Activated T-cell treated with anti-CD3 and anti-CD28 coated beads, Interleukin-2, amount 50 U/mL, for 24 hours (primary cell): ENCODE measurements at regions not wholly inside any gene's neighbourhood (a gene's known extent, or its start where the extent isn't known, plus 50 kb on each side); places are given as distances from the start of the nearest gene placed in this dataset.

Source experiments
- DNase-seq: peaks from one replicate; pipeline ENCODE4 v3.0.0-alpha.2; 2020
- H3K27ac Mint-ChIP-seq: 2 replicates; pipeline ENCODE4 v1.8.0; 2020; ENCODE audit warnings: mild to moderate bottlenecking, mixed read lengths
- H3K27me3 Mint-ChIP-seq: 2 replicates; pipeline ENCODE4 v1.8.0; 2020; ENCODE audit warnings: mixed read lengths
- H3K36me3 Mint-ChIP-seq: 2 replicates; pipeline ENCODE4 v1.8.0; 2020; ENCODE audit warnings: low read depth, mixed read lengths
- H3K4me1 Mint-ChIP-seq: 2 replicates; pipeline ENCODE4 v1.8.0; 2020; ENCODE audit warnings: low read depth, mixed read lengths
- H3K4me3 Mint-ChIP-seq: 2 replicates; pipeline ENCODE4 v1.8.0; 2020; ENCODE audit warnings: mild to moderate bottlenecking, moderate library complexity, mixed read lengths
- H3K9me3 Mint-ChIP-seq: 2 replicates; pipeline ENCODE4 v1.8.0; 2020; ENCODE audit warnings: mixed read lengths

DNA sequence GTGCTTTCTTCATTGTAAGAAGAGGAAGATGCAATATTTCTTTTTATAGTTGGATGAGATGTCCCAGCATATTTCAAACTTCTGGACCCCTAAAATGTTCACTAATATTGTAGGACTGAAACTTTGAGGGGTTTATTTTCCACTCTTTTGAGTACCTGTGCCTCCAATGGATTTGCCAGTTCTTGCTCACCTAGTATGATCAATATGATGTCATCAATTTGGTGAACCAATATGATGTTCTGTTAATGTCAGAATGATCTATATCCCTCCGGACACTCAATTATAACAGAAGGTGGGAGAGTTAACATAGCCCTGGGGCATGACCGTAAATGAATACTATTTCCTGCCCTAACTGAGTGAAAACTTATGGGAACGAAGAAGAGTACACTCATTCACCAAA is 178.3 kb downstream of the CBLN1 start:
- Mint-ChIP-seq H3K27me3 (no peaks in the 10 kb centered on the region), H3K9me3 (peaks cover 9% of the 10 kb centered on the region), H3K36me3 (no peaks in the 10 kb centered on the region), H3K4me3 (no peak overlapping the region), H3K4me1 (no peaks in the 10 kb centered on the region), H3K27ac (no peak overlapping the region)
- DNase-seq: no peak

DNA sequence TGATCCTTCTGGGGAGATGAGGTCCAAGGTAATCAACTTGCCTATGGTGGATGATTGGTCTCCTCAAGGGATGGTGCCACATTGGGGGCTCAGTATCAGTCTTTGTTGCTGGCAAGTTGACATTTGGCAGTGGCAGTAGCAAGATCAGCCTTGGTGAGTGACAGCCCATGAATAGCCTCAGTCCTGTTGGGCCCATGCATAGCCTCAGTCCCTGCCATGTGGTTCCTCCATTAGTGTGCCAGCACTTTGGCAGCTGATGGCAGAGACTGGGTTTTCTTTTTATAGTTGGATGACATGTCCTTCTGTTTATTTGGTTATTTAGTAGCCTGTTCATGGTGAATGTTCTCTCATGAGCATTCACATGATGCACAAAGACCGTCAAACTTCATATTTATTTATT is 179.6 kb downstream of the CBLN1 start:
- Mint-ChIP-seq H3K27ac (no peak overlapping the region), H3K4me1 (no peaks in the 10 kb centered on the region), H3K9me3 (peaks cover 6% of the 10 kb centered on the region), H3K4me3 (no peak overlapping the region), H3K36me3 (no peaks in the 10 kb centered on the region), H3K27me3 (no peaks in the 10 kb centered on the region)
- no peak for DNase-seq

- Mint-ChIP-seq H3K4me3 (no peak overlapping the region), H3K9me3 (peaks cover 6% of the 10 kb centered on the region), H3K27me3 (no peaks in the 10 kb centered on the region), H3K36me3 (no peaks in the 10 kb centered on the region), H3K27ac (no peak overlapping the region), H3K4me1 (no peaks in the 10 kb centered on the region)
- no peak for DNase-seq
These were observed 181.3 kb downstream of the CBLN1 start for GRCh38 chr16:49100366-49100765.

DNA sequence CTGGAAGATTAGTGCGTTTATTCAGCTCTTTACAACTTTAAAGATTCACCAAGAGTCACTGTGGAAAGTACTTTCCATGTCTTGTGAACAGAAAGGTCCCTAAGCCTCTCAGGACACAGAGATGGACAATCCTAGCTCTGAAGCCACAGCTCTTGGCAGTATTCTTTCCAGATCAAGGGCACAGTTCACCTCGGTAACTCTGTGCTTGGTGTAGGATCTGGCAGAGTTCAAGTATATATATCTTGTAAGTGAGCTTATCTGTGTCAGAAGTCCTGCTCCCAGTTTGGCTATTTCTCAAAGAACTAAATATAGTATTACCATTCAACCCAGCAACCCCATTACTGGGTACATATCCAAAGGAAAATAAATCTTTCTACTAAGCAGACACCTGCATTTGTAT is 183.7 kb downstream of the CBLN1 start:
- Mint-ChIP-seq H3K4me3 (no peak overlapping the region), H3K36me3 (no peaks in the 10 kb centered on the region), H3K27ac (no peak overlapping the region), H3K9me3 (peaks cover 3% of the 10 kb centered on the region), H3K4me1 (no peaks in the 10 kb centered on the region), H3K27me3 (no peaks in the 10 kb centered on the region)
- DNase-seq: no peak

GRCh38 chr16:49096176-49096945 is 185.3 kb downstream of the CBLN1 start:
- peaks cover 3% of the 10 kb centered on the region for H3K9me3 Mint-ChIP-seq
- no peak overlapping the region for H3K4me3 Mint-ChIP-seq
- no peaks in the 10 kb centered on the region for H3K4me1 Mint-ChIP-seq
- DNase-seq: no peak
- H3K27me3 Mint-ChIP-seq: no peaks in the 10 kb centered on the region
- H3K27ac Mint-ChIP-seq: no peak overlapping the region
- H3K36me3 Mint-ChIP-seq: no peaks in the 10 kb centered on the region

DNA sequence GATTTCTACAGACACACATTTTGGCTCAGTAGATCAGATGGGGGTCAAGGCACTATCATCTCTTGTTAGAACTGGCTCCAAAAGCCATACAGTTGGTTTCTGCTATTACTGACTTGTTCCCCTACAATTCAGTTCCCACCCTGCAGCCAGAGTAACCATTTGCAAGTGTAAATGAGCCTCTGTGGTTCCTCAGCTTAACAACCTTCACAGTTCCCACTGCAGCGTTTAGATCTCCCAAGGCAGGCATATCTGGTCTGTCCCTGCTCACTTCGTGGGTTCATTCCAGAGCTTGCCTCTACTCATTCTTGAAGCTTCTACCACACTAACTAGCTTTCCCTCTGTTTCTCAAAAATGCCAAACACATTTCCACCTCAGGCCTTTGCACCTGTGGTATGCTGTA is 186.1 kb downstream of the CBLN1 start:
- H3K4me1 Mint-ChIP-seq: no peaks in the 10 kb centered on the region
- H3K27ac Mint-ChIP-seq: no peak overlapping the region
- H3K27me3 Mint-ChIP-seq: no peaks in the 10 kb centered on the region
- no peaks in the 10 kb centered on the region for H3K36me3 Mint-ChIP-seq
- H3K9me3 Mint-ChIP-seq: peaks cover 3% of the 10 kb centered on the region
- DNase-seq: no peak
- H3K4me3 Mint-ChIP-seq: no peak overlapping the region

DNA sequence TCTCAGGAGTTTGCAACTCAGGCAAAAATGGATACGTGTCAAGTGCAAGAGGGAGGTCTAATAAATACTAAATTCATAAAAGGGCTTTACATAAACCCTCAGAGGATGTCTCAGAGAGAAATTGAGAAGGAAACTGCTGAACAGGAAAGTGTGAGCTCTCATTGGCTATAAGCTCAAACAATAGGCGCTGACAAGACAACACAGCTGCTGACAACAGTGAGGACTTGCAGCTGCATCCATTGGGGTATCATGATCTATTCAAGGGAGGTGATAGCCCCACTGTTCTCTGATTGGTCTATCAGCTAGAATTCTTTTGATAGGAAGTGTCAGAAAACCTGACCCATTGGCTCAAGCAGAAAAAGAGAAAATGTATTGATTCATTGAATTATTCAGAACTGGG is 187.2 kb downstream of the CBLN1 start:
- H3K4me1 Mint-ChIP-seq: no peaks in the 10 kb centered on the region
- no peaks in the 10 kb centered on the region for H3K36me3 Mint-ChIP-seq
- no peak overlapping the region for H3K4me3 Mint-ChIP-seq
- H3K27ac Mint-ChIP-seq: no peak overlapping the region
- H3K9me3 Mint-ChIP-seq: peaks cover under 1% of the 10 kb centered on the region
- H3K27me3 Mint-ChIP-seq: no peaks in the 10 kb centered on the region
- DNase-seq: no peak

- Mint-ChIP-seq H3K36me3 (no peaks in the 10 kb centered on the region), H3K4me1 (no peaks in the 10 kb centered on the region), H3K9me3 (no peaks in the 10 kb centered on the region), H3K27ac (no peak overlapping the region), H3K4me3 (no peak overlapping the region), H3K27me3 (no peaks in the 10 kb centered on the region)
- no peak for DNase-seq
These were observed 187.7 kb downstream of the CBLN1 start for GRCh38 chr16:49093939-49094338.

GRCh38 chr16:49092704-49093103 is 188.9 kb downstream of the CBLN1 start:
- Mint-ChIP-seq H3K27ac (no peak overlapping the region), H3K9me3 (no peaks in the 10 kb centered on the region), H3K4me3 (no peak overlapping the region), H3K4me1 (no peaks in the 10 kb centered on the region), H3K27me3 (no peaks in the 10 kb centered on the region), H3K36me3 (no peaks in the 10 kb centered on the region)
- no peak for DNase-seq

DNA sequence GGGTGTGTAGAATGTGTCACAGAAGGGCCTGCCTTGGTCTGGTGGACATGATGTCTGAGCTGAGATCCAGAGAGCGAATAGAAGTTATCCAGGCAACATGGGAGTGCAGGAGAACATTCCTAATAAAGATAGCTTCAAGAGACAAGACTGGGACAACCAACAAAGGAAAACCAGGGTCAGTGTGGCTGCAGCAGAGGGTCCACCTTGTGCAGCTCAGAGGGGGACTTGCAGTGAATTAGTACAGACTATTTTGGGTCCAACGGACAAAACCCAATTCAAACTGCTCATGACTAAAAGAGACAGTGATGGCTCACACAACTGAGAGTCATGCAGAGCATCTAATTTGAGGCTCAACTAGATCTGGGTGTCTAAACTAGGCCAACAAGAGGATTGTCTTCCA is 192.1 kb downstream of the CBLN1 start:
- Mint-ChIP-seq H3K27ac (no peak overlapping the region), H3K27me3 (no peaks in the 10 kb centered on the region), H3K36me3 (no peaks in the 10 kb centered on the region), H3K9me3 (peaks cover 13% of the 10 kb centered on the region), H3K4me1 (no peaks in the 10 kb centered on the region), H3K4me3 (no peak overlapping the region)
- no peak for DNase-seq

GRCh38 chr16:49089039-49089438 is 192.6 kb downstream of the CBLN1 start:
- H3K4me3 Mint-ChIP-seq: no peak overlapping the region
- no peak overlapping the region for H3K27ac Mint-ChIP-seq
- H3K9me3 Mint-ChIP-seq: peaks cover 15% of the 10 kb centered on the region
- DNase-seq: no peak
- no peaks in the 10 kb centered on the region for H3K27me3 Mint-ChIP-seq
- H3K36me3 Mint-ChIP-seq: no peaks in the 10 kb centered on the region
- no peaks in the 10 kb centered on the region for H3K4me1 Mint-ChIP-seq

DNA sequence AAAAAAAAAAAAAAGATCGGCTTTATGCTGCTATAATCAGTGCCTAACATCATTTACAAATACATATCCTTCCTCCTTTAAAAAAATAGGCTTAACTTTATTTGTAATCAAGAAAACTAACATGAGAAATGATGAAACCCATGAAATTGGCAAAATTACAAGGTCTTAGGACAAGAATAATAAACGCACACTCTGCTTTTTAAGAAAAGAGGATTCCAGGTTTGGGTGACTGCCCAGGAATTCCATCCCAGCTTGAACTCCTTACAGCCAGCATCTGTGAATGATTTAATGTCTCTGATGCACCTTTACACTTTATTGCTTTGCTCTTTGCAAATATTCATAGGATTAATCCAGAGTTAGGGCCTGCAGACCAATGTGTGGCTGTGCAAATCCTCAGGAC is 196.0 kb downstream of the CBLN1 start:
- H3K36me3 Mint-ChIP-seq: no peaks in the 10 kb centered on the region
- H3K4me3 Mint-ChIP-seq: no peak overlapping the region
- H3K4me1 Mint-ChIP-seq: no peaks in the 10 kb centered on the region
- no peaks in the 10 kb centered on the region for H3K27me3 Mint-ChIP-seq
- DNase-seq: no peak
- H3K27ac Mint-ChIP-seq: no peak overlapping the region
- peaks cover 20% of the 10 kb centered on the region for H3K9me3 Mint-ChIP-seq

DNA sequence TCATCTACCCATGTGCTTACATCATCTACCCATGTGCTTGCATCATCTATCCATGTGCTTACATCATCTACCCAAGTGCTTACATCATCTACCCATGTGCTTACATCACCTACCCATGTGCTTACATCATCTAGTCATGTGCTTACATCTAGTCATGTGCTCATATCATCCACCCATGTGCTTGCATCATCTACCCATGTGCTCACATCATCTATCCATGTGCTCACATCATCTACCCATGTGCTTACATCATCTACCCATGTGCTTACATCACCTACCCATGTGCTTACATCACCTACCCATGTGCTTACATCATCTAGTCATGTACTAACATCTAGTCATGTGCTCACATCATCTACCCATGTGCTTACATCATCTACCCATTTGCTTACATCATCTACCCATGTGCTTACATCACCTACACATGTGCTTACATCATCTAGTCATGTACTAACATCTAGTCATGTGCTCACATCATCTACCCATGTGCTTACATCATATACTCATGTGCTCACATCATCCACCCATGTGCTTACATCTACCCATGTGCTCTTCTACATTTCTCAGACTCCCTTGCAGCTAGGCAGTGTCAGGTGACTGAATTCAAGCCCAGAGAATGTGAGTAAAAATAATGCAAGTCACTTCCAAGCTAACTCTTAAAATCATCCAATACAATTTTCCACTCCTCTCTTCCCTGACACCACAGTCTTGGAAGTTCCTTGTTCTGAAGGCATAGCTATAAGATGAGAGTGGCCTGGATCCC is 196.8 kb downstream of the CBLN1 start:
- Mint-ChIP-seq H3K4me3 (no peak overlapping the region), H3K27me3 (no peaks in the 10 kb centered on the region), H3K9me3 (peaks cover 20% of the 10 kb centered on the region), H3K36me3 (no peaks in the 10 kb centered on the region), H3K4me1 (no peaks in the 10 kb centered on the region), H3K27ac (no peak overlapping the region)
- DNase-seq: no peak

GRCh38 chr16:49081554-49081953 is 200.1 kb downstream of the CBLN1 start:
- peaks cover 23% of the 10 kb centered on the region for H3K9me3 Mint-ChIP-seq

DNA sequence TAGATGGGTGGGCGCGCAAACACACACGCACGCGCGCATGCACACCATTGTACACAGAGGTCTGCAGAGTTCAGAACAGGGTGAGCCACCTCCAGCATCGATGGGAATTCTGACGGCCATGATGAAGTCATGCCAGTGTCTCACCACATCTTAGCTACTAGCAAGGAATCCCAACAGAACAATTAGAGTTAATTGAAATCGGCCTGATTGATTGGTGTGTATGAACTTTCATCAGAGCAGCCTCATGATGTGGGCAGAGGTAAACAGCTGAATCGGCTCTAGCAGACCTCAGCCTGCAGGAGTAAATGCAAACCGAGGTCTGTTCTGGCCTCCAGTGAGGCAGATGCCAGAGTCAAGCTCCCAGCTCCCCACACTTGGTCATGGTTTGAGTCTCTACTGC is 200.6 kb downstream of the CBLN1 start:
- no peaks in the 10 kb centered on the region for H3K36me3 Mint-ChIP-seq

More at GRCh38 chr16:49081554-49081953, 200.1 kb downstream of the CBLN1 start:
- H3K27ac Mint-ChIP-seq: no peak overlapping the region
- no peak for DNase-seq
- no peaks in the 10 kb centered on the region for H3K4me1 Mint-ChIP-seq
- H3K36me3 Mint-ChIP-seq: no peaks in the 10 kb centered on the region
- H3K27me3 Mint-ChIP-seq: no peaks in the 10 kb centered on the region
- H3K4me3 Mint-ChIP-seq: no peak overlapping the region

More for the DNA sequence above, 200.6 kb downstream of the CBLN1 start:
- H3K4me3 Mint-ChIP-seq: no peak overlapping the region
- no peak for DNase-seq
- H3K4me1 Mint-ChIP-seq: no peaks in the 10 kb centered on the region
- no peak overlapping the region for H3K27ac Mint-ChIP-seq
- H3K27me3 Mint-ChIP-seq: no peaks in the 10 kb centered on the region
- peaks cover 23% of the 10 kb centered on the region for H3K9me3 Mint-ChIP-seq
